Pancreas (tissue), 10 donors: ENCODE measurements at regions not wholly inside any gene's neighbourhood (a gene's known extent, or its start where the extent isn't known, plus 50 kb on each side); places are given as distances from the start of the nearest gene placed in this dataset.

ENCODE experiments used
- ATAC-seq, 4 donors: fragments of 200-7000 bp; cut with Tn5 transposase; one replicate each; pipeline versions ENCODE4 v1.8.0 to v1.9.1; 2020; ENCODE audit warnings: mild to moderate bottlenecking in 4 of 4, moderate library complexity in 4 of 4
- DNase-seq, 6 donors: peaks; one replicate each; pipeline ENCODE4 v3.0.0-alpha.2; 2020
- FAIRE-seq: peaks from 2 replicates; lab custom pipeline; 2012; peaks lifted over from hg19 to GRCh38; lab: Jason Lieb, UNC
- H3K27ac ChIP-seq, 4 donors: fragments of 200-600 bp; sonication (generic); 1 replicate in 3 of 4; 2 replicates in 1 of 4; pipeline versions ENCODE4 v1.5.0 to v1.8.0; 2020
- H3K27me3 ChIP-seq, 4 donors: fragments of 200-600 bp; one replicate each; pipeline ENCODE4 v1.8.0; 2021
- H3K36me3 ChIP-seq, 3 donors: fragments of 200-600 bp; sonication (generic) in 1 of 3; one replicate each; pipeline versions ENCODE4 v1.5.0 to v1.8.0; 2020 to 2021
- H3K4me1 ChIP-seq, 3 donors: fragments of 200-600 bp; one replicate each; pipeline ENCODE4 v1.8.0; 2021
- H3K4me3 ChIP-seq, 4 donors: fragments of 200-600 bp; sonication (generic) in 2 of 4; one replicate each; pipeline versions ENCODE4 v1.5.0 to v1.8.0; 2020 to 2021
- H3K9me3 ChIP-seq, 4 donors: fragments of 200-600 bp; one replicate each; pipeline ENCODE4 v1.8.0; 2021
- CTCF ChIP-seq, 4 donors: fragments of 200-600 bp; sonication (generic) in 3 of 4; IDR thresholded peaks; one replicate each; pipeline versions ENCODE4 v1.5.0 to v1.8.0; 2021; ENCODE audit warnings: antibody characterized with exemption in 4 of 4
- WGBS, 2 donors: extraction: QIAGEN DNeasy Blood & Tissue Kit; methylation state at CpG; one replicate each; pipeline ENCODE4 v1.1.7; 2013; 5-methylcytosine and 5-hydroxymethylcytosine counted together
- intact Hi-C, 3 donors: fragments of 100-400 bp; cut with DNase I; formaldehyde crosslinking; loops; one replicate each; pipeline versions ENCODE4 v1.11.1 to v1.14.2; 2022
- donor health status: healthy with polysubstance abuse.
- donor health status: DM: no; HTN: no; CAD: no; lungs with moderate emphysema.
- donor health status: DM: no; HTN: no; CAD: no.
- donor health status: control.
- donor health status: control.
- donor health status: Bipolar disorder and iron deficiency.
- donor health status: DM: yes; HTN: yes; CAD: no.
- donor health status: DM: no; HTN: no; CAD: no.
- donor health status: DM: no; HTN: no; CAD: no.
- donor health status: DM: yes; HTN: yes; CAD: no.

GRCh38 chr4:10256203-10256602 lies 139.6 kb upstream of the WDR1 start:
- no peaks in the 10 kb centered on the region for H3K9me3 ChIP-seq
- intact Hi-C loops = loop anchor here in 1 of 3 donors (10.0 kb wide), 1 partner anchor 51 kb away; no protein-coding TSS in a partner anchor
- H3K36me3 ChIP-seq = no peaks in the 10 kb centered on the region
- ATAC-seq (no peak), FAIRE-seq (no peak), DNase-seq (no peak)
- H3K27ac ChIP-seq = no peak overlapping the region
- no peaks in the 10 kb centered on the region for H3K4me1 ChIP-seq
- 21 to 32% methylated on average over 3 of the region's 3 CpGs for WGBS, 2 donors
- no peaks in the 10 kb centered on the region for H3K27me3 ChIP-seq
- no peak for TF ChIP-seq CTCF (IDR thresholded peaks at IDR 0.05)
- H3K4me3 ChIP-seq = no peak overlapping the region

- Histone ChIP-seq H3K27ac (no peak overlapping the region), H3K4me1 (no peaks in the 10 kb centered on the region), H3K4me3 (no peak overlapping the region), H3K36me3 (no peaks in the 10 kb centered on the region), H3K27me3 (peaks cover 0 to 3% (median 0%) of the 10 kb centered on the region in 4 donors), H3K9me3 (no peaks in the 10 kb centered on the region)
- ATAC-seq = no peak
- DNase-seq = no peak
- no peak for TF ChIP-seq CTCF (IDR thresholded peaks at IDR 0.05)
- 54 to 68% methylated on average over 6 of the region's 6 CpGs for WGBS, 2 donors
- intact Hi-C loops = loop anchor here in 1 of 3 donors (10.0 kb wide), 1 partner anchor 49 kb away; no protein-coding TSS in a partner anchor
- FAIRE-seq = no peak
Measured at GRCh38 chr4:10253765-10254164, 137.2 kb upstream of the WDR1 start.

GRCh38 chr4:10245751-10246150 lies 129.2 kb upstream of the WDR1 start:
- no peaks in the 10 kb centered on the region for H3K36me3 ChIP-seq
- TF ChIP-seq CTCF (IDR thresholded peaks at IDR 0.05) = no peak
- WGBS, 2 donors = 63 to 72% methylated on average over 7 of the region's 7 CpGs
- intact Hi-C loops = no loop called here
- no peak overlapping the region for H3K27ac ChIP-seq
- no peak for FAIRE-seq
- H3K4me3 ChIP-seq = no peak overlapping the region
- ATAC-seq = no peak
- H3K4me1 ChIP-seq = no peaks in the 10 kb centered on the region
- no peaks in the 10 kb centered on the region for H3K9me3 ChIP-seq
- peaks cover 0 to 3% (median 0%) of the 10 kb centered on the region in 4 donors for H3K27me3 ChIP-seq
- no peak for DNase-seq

GRCh38 chr4:10243856-10244255 lies 127.3 kb upstream of the WDR1 start:
- Histone ChIP-seq H3K9me3 (no peaks in the 10 kb centered on the region), H3K36me3 (no peaks in the 10 kb centered on the region), H3K27me3 (no peaks in the 10 kb centered on the region), H3K27ac (no peak overlapping the region), H3K4me3 (no peak overlapping the region), H3K4me1 (no peaks in the 10 kb centered on the region)
- DNase-seq (no peak), ATAC-seq (no peak), FAIRE-seq (no peak)
- intact Hi-C loops = no loop called here
- 70 to 81% methylated on average over 2 of the region's 2 CpGs for WGBS, 2 donors
- TF ChIP-seq CTCF (IDR thresholded peaks at IDR 0.05) = no peak

- DNase-seq = no peak
- no peak for FAIRE-seq
- H3K27me3 ChIP-seq = peaks cover 0 to 3% (median 0%) of the 10 kb centered on the region in 4 donors
- no peaks in the 10 kb centered on the region for H3K9me3 ChIP-seq
- TF ChIP-seq CTCF (IDR thresholded peaks at IDR 0.05) = no peak
- no peaks in the 10 kb centered on the region for H3K4me1 ChIP-seq
- H3K4me3 ChIP-seq = no peak overlapping the region
- 0% methylated on average over 1 of the region's 1 CpG for WGBS, 2 donors
- no peak overlapping the region for H3K27ac ChIP-seq
- no peaks in the 10 kb centered on the region for H3K36me3 ChIP-seq
- intact Hi-C loops = no loop called here
- no peak for ATAC-seq
Measured at GRCh38 chr4:10240691-10241090, 124.1 kb upstream of the WDR1 start.
